ENCODE measurements at regions not wholly inside any gene's neighbourhood (a gene's known extent, or its start where the extent isn't known, plus 50 kb on each side); places are given as distances from the start of the nearest gene placed in this dataset.

GRCh38 chr10:20635570-20635969, 261.5 kb downstream of the NEBL start:
- Histone ChIP-seq H3K9me1 (ENCODE audit: insufficient read depth, low read length) (no peaks in the 10 kb centered on the region), H2AFZ (replicated peaks; ENCODE audit: low read length, poor library complexity) (no peak overlapping the region), H2BK120ac (ENCODE audit: low read depth, low read length) (no peak overlapping the region), H2BK5ac (ENCODE audit: low read depth, low read length, poor library complexity, severe bottlenecking) (no peak overlapping the region), H2AK9ac (replicated peaks; ENCODE audit: low read depth, low read length, poor library complexity) (no peak overlapping the region), H4K5ac (ENCODE audit: low read depth, low read length) (no peak overlapping the region), H2AK5ac (ENCODE audit: low read depth, low read length) (no peak overlapping the region), H3K9me3 (ENCODE audit: control insufficient read depth, insufficient read depth, low read length) (peaks cover 5% of the 10 kb centered on the region; the same call in 1 of the 2 replicates), H3K27ac (ENCODE audit: insufficient read depth, low read length) (no peak overlapping the region), H2BK20ac (ENCODE audit: low read depth, low read length) (no peak overlapping the region), H3K36me3 (ENCODE audit: control insufficient read depth, insufficient read depth, low read length) (no peaks in the 10 kb centered on the region), H3K27me3 (ENCODE audit: control insufficient read depth, insufficient read depth, low read length) (no peaks in the 10 kb centered on the region), H3K4me3 (ENCODE audit: insufficient read depth, low read depth, low read length) (no peak overlapping the region), H3K4ac (ENCODE audit: low read depth, low read length) (no peak overlapping the region), H2BK15ac (ENCODE audit: low read depth, low read length) (no peak overlapping the region), H4K20me1 (ENCODE audit: insufficient read depth, low read length) (no peaks in the 10 kb centered on the region), H4K91ac (ENCODE audit: insufficient read depth, low read depth, low read length) (no peak overlapping the region), H4K8ac (ENCODE audit: low read depth in 2 of 2, low read length in 2 of 2) (no peak overlapping the region), H3K23ac (ENCODE audit: low read depth, low read length) (no peak overlapping the region), H3K18ac (ENCODE audit: low read depth, low read length) (no peak overlapping the region), H3K4me2 (ENCODE audit: low read depth, low read length) (no peak overlapping the region), H3K14ac (replicated peaks; ENCODE audit: low read depth, low read length) (no peak overlapping the region), H3K56ac (ENCODE audit: extremely low read depth, insufficient read depth, low read length) (no peak overlapping the region), H3K9ac (ENCODE audit: low read depth, low read length) (no peak overlapping the region), H3K4me1 (ENCODE audit: control insufficient read depth, insufficient read depth, low read length) (no peaks in the 10 kb centered on the region), H3K79me1 (ENCODE audit: low read depth in 1 of 2, low read length in 2 of 2) (no peaks in the 10 kb centered on the region)
- dilution Hi-C loops (cut with HindIII; ENCODE audit: low sequenced_read_pairs, unreplicated experiment), result no loop called here
- DNase-seq (no peak), ATAC-seq (ENCODE audit: low read depth) (no peak)
- no peak for TF ChIP-seq MAFK (IDR thresholded peaks at IDR 0.05; ENCODE audit: low read depth, low read length)
- TF ChIP-seq USF2 (IDR thresholded peaks at IDR 0.05; ENCODE audit: low read depth, low read length), result no peak
- TF ChIP-seq RAD21 (IDR thresholded peaks at IDR 0.05; ENCODE audit: low read length), result no peak
- TF ChIP-seq CEBPB (IDR thresholded peaks at IDR 0.05; ENCODE audit: low read depth, low read length), result no peak
- no peak for TF ChIP-seq BHLHE40 (IDR thresholded peaks at IDR 0.05; ENCODE audit: low read depth, low read length)
- TF ChIP-seq CHD1 (IDR thresholded peaks at IDR 0.05; ENCODE audit: low read depth, low read length), result no peak
- CTCF ChIA-PET, result no interaction called here
- intact Hi-C loops (cut with micrococcal nuclease), result no loop called here
- BruUV-seq (replicated peaks), result no TSS peak
- POLR2A ChIA-PET (ENCODE audit: unreplicated experiment), result no interaction called here
- in situ Hi-C loops (cut with MboI; ENCODE audit: low sequenced_read_pairs), result no loop called here

Data from IMR-90 (cell line).